Liver (tissue), 7 donors: ENCODE measurements at regions not wholly inside any gene's neighbourhood (a gene's known extent, or its start where the extent isn't known, plus 50 kb on each side); places are given as distances from the start of the nearest gene placed in this dataset.

Experiments used
- DNase-seq: peaks from one replicate; pipeline ENCODE4 v3.0.0-alpha.2; 2017; ENCODE audit warnings: low spot score
- H3K27ac ChIP-seq, 2 donors: one replicate each; pipeline ENCODE4 v1.7.0; 2013; ENCODE audit warnings: inconsistent platforms in 2 of 2, low read length in 2 of 2, control low read depth in 1 of 2, low read depth in 1 of 2, mild to moderate bottlenecking in 1 of 2
- H3K27me3 ChIP-seq, 4 donors: one replicate each; pipeline versions ENCODE4 v1.6.1 to v1.7.0; 2013; ENCODE audit warnings: low read length in 3 of 4, inconsistent platforms in 1 of 4, mild to moderate bottlenecking in 1 of 4, moderate library complexity in 1 of 4; ENCODE audit not compliant: control insufficient read depth in 4 of 4, insufficient read depth in 4 of 4
- H3K36me3 ChIP-seq, 4 donors: one replicate each; pipeline versions ENCODE4 v1.6.1 to v1.7.0; 2013; ENCODE audit warnings: low read length in 3 of 4, mild to moderate bottlenecking in 3 of 4, low read depth in 1 of 4, moderate library complexity in 1 of 4; ENCODE audit not compliant: control insufficient read depth in 4 of 4, insufficient read depth in 3 of 4
- H3K4me1 ChIP-seq, 4 donors: one replicate each; pipeline versions ENCODE4 v1.6.1 to v1.7.0; 2013; ENCODE audit warnings: low read length in 3 of 4, mild to moderate bottlenecking in 3 of 4, moderate library complexity in 1 of 4; ENCODE audit not compliant: control insufficient read depth in 4 of 4, insufficient read depth in 4 of 4
- H3K4me3 ChIP-seq, 3 donors: one replicate each; pipeline versions ENCODE4 v1.6.1 to v1.7.0; 2013; ENCODE audit warnings: low read length in 3 of 3, control low read depth in 1 of 3, low read depth in 1 of 3, mild to moderate bottlenecking in 1 of 3
- H3K9ac ChIP-seq, 2 donors: one replicate each; pipeline ENCODE4 v1.7.0; 2013; ENCODE audit warnings: low read length in 2 of 2, mild to moderate bottlenecking in 2 of 2, moderate library complexity in 2 of 2, control low read depth in 1 of 2, low read depth in 1 of 2
- H3K9me3 ChIP-seq, 4 donors: one replicate each; pipeline versions ENCODE4 v1.6.1 to v1.7.0; 2013; ENCODE audit warnings: low read length in 3 of 4; ENCODE audit not compliant: control insufficient read depth in 4 of 4
- ATF3 ChIP-seq: IDR thresholded peaks from 2 replicates; pipeline ENCODE4 v1.6.1; 2016; ENCODE audit warnings: antibody characterized with exemption
- EGR1 ChIP-seq, 2 donors: IDR thresholded peaks; 2 replicates each; pipeline ENCODE4 v1.6.1; 2016 to 2018; ENCODE audit warnings: antibody characterized with exemption in 2 of 2, low read depth in 2 of 2
- FOXA1 ChIP-seq: IDR thresholded peaks from 2 replicates; pipeline ENCODE4 v1.6.1; 2016; ENCODE audit warnings: antibody characterized with exemption
- FOXA2 ChIP-seq: IDR thresholded peaks from 2 replicates; pipeline ENCODE4 v1.6.1; 2016; ENCODE audit warnings: antibody characterized with exemption
- GABPA ChIP-seq, 2 donors: IDR thresholded peaks in 1 of 2; conservative IDR thresholded peaks in 1 of 2; 2 replicates each; pipeline ENCODE4 v1.6.1; 2016; ENCODE audit warnings: antibody characterized with exemption in 2 of 2, mild to moderate bottlenecking in 1 of 2, moderate library complexity in 1 of 2
- HNF4A ChIP-seq, 2 donors: conservative IDR thresholded peaks; 2 replicates each; pipeline ENCODE4 v1.6.1; 2016; ENCODE audit warnings: antibody characterized with exemption in 2 of 2, mild to moderate bottlenecking in 2 of 2
- HNF4G ChIP-seq: IDR thresholded peaks from 2 replicates; pipeline ENCODE4 v1.6.1; 2016; ENCODE audit warnings: antibody characterized with exemption
- JUND ChIP-seq, 2 donors: IDR thresholded peaks; 2 replicates each; pipeline ENCODE4 v1.6.1; 2016; ENCODE audit warnings: antibody characterized with exemption in 2 of 2
- RAD21 ChIP-seq, 2 donors: IDR thresholded peaks; 2 replicates each; pipeline ENCODE4 v1.6.1; 2016; ENCODE audit warnings: antibody characterized with exemption in 2 of 2, mild to moderate bottlenecking in 2 of 2
- REST ChIP-seq: IDR thresholded peaks from 2 replicates; pipeline ENCODE4 v1.6.1; 2016; ENCODE audit warnings: antibody characterized with exemption, mild to moderate bottlenecking
- RXRA ChIP-seq, 2 donors: IDR thresholded peaks; 2 replicates each; pipeline ENCODE4 v1.6.1; 2017 to 2018; ENCODE audit warnings: antibody characterized with exemption in 2 of 2, mild to moderate bottlenecking in 1 of 2
- SP1 ChIP-seq: IDR thresholded peaks from 2 replicates; pipeline ENCODE4 v1.6.1; 2018; ENCODE audit warnings: antibody characterized with exemption, mild to moderate bottlenecking
- YY1 ChIP-seq: IDR thresholded peaks from 2 replicates; pipeline ENCODE4 v1.6.1; 2016; ENCODE audit warnings: antibody characterized with exemption, mild to moderate bottlenecking
- ZBTB33 ChIP-seq: IDR thresholded peaks from 2 replicates; pipeline ENCODE4 v1.6.1; 2016; ENCODE audit warnings: antibody characterized with exemption
- WGBS: extraction: QIAGEN DNeasy Blood & Tissue Kit; methylation state at CpG from one replicate; pipeline ENCODE4 v1.1.7; 2013; 5-methylcytosine and 5-hydroxymethylcytosine counted together
- donor health status: healthy.
- donor health status: healthy.
- donor health status: healthy.
- donor health status: healthy.

- TF ChIP-seq REST: no peak
- TF ChIP-seq GABPA (IDR thresholded peaks at IDR 0.05 in 1 of 2, conservative IDR thresholded peaks at IDR 0.05 in 1 of 2): no peak
- no peak for TF ChIP-seq FOXA1
- TF ChIP-seq YY1: no peak
Observed at GRCh38 chr12:41899577-41899976, 245.1 kb downstream of the GXYLT1 start (continued).

GRCh38 chr12:41897593-41897992 is 247.1 kb downstream of the GXYLT1 start:
- 59% methylated on average over 1 of the region's 1 CpG for WGBS
- TF ChIP-seq JUND (IDR thresholded peaks at IDR 0.05) (no peak), HNF4G (no peak), ATF3 (no peak), HNF4A (conservative IDR thresholded peaks at IDR 0.05) (no peak)
- H3K4me3 ChIP-seq: no peak overlapping the region
- H3K36me3 ChIP-seq: no peaks in the 10 kb centered on the region
- no peak overlapping the region for H3K27ac ChIP-seq
- H3K9me3 ChIP-seq: no peaks in the 10 kb centered on the region
- DNase-seq: no peak
- H3K4me1 ChIP-seq: peaks cover 0 to 5% (median 0%) of the 10 kb centered on the region in 4 donors
- no peak overlapping the region for H3K9ac ChIP-seq
- no peaks in the 10 kb centered on the region for H3K27me3 ChIP-seq

- H3K9ac ChIP-seq: no peak overlapping the region
- TF ChIP-seq RXRA (IDR thresholded peaks at IDR 0.05): peak in 1 of 2 donors; percentile 18
- no peak for TF ChIP-seq FOXA1
- TF ChIP-seq EGR1 (IDR thresholded peaks at IDR 0.05; ENCODE audit: low read depth in 2 of 2): no peak
- TF ChIP-seq ZBTB33: peak; percentile 27
- peak; percentile 74 for TF ChIP-seq YY1
- peak; percentile 14 for TF ChIP-seq SP1
- peak; percentile 63 to 80 for TF ChIP-seq HNF4A (conservative IDR thresholded peaks at IDR 0.05)
- TF ChIP-seq FOXA2: no peak
- peak in 1 of 2 donors; percentile 30 for TF ChIP-seq JUND (IDR thresholded peaks at IDR 0.05)
- TF ChIP-seq RAD21 (IDR thresholded peaks at IDR 0.05): peak in 1 of 2 donors; percentile 6
- H3K27me3 ChIP-seq: no peaks in the 10 kb centered on the region
- no peak overlapping the region for H3K4me3 ChIP-seq
- no peak for DNase-seq
- H3K27ac ChIP-seq: no peak overlapping the region
- 54% methylated on average over 3 of the region's 3 CpGs for WGBS
- peaks cover 0 to 5% (median 0%) of the 10 kb centered on the region in 4 donors for H3K4me1 ChIP-seq
- no peaks in the 10 kb centered on the region for H3K9me3 ChIP-seq
- no peaks in the 10 kb centered on the region for H3K36me3 ChIP-seq
Observed at GRCh38 chr12:41893491-41893890, 251.2 kb downstream of the GXYLT1 start.
